ENCODE measurements at regions not wholly inside any gene's neighbourhood (a gene's known extent, or its start where the extent isn't known, plus 50 kb on each side); places are given as distances from the start of the nearest gene placed in this dataset.

DNA sequence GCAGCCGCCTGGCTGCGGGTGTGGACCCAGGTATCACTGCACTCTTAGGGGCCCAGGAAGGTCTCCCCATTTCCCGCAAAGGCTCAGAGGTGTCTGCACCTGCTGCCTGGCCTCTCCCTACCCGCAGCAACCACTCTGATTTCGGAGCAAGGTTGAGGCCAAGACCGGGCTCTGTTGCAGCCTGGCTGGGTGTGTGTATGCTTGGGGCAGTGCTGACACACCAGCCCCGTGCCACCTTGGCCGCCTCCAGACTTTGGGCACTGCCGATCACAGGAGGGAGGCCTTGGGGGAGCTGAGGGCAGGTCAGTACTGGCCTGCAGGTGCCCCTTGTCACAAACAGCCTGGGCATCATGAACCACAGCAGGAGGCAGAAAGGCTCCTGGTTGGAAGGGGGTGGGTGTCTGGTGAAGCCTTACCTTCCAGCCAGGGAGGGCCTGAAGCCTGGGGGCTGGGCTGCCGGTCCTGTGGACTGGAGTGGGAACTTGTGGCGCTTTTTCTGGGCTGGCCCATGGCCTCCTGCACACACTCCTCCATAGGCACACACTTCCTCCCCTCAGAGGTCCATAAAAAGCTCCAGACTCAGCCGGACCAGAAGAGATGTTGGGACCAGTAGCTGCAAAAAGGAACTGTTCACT lies 519.5 kb downstream of the RWDD3 start:
- TF ChIP-seq, protein P1, sequence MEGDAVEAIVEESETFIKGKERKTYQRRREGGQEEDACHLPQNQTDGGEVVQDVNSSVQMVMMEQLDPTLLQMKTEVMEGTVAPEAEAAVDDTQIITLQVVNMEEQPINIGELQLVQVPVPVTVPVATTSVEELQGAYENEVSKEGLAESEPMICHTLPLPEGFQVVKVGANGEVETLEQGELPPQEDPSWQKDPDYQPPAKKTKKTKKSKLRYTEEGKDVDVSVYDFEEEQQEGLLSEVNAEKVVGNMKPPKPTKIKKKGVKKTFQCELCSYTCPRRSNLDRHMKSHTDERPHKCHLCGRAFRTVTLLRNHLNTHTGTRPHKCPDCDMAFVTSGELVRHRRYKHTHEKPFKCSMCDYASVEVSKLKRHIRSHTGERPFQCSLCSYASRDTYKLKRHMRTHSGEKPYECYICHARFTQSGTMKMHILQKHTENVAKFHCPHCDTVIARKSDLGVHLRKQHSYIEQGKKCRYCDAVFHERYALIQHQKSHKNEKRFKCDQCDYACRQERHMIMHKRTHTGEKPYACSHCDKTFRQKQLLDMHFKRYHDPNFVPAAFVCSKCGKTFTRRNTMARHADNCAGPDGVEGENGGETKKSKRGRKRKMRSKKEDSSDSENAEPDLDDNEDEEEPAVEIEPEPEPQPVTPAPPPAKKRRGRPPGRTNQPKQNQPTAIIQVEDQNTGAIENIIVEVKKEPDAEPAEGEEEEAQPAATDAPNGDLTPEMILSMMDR (IDR thresholded peaks at IDR 0.05 in 4 of 5, conservative IDR thresholded peaks at IDR 0.05 in 1 of 5) = no peak
- TF ChIP-seq POLR2A (IDR thresholded peaks at IDR 0.05) = no peak

Data from gastrocnemius medialis (tissue), 4 donors.